22Rv1 (cell line): ENCODE measurements at regions not wholly inside any gene's neighbourhood (a gene's known extent, or its start where the extent isn't known, plus 50 kb on each side); places are given as distances from the start of the nearest gene placed in this dataset.

Experiments used
- H3K27ac ChIP-seq: fragments of 450-650 bp; 2 replicates; pipeline ENCODE4 v1.5.1; 2017
- CTCF ChIP-seq: fragments of 450-650 bp; IDR thresholded peaks from 2 replicates; pipeline ENCODE4 v1.5.1; 2017; ENCODE audit warnings: mild to moderate bottlenecking
- ZFX ChIP-seq: fragments of 450-650 bp; IDR thresholded peaks from 2 replicates; pipeline ENCODE4 v1.6.1; 2017; ENCODE audit warnings: antibody characterized with exemption, borderline replicate concordance

DNA sequence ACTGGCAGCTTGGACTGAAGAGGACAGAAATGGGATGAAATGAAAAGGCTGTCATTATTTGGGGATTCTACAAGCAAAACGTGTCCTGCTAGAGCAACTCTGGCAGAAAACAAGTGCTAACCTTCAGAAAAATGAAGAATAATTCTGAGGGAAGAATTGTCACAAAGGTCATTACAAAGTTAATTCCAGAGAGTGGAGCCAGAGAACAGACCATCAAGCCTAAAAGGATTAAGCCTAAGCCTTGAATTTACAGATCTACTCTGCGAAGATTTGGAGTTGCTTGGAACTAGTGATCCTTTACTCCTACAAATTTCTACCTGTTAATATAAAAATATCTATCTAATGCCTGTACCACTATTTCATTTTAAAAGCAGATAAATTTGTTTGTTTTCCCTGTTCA lies 1077.3 kb upstream of the CNTN5 start:
- no peak overlapping the region for H3K27ac ChIP-seq
- TF ChIP-seq ZFX (no peak), CTCF (no peak)

DNA sequence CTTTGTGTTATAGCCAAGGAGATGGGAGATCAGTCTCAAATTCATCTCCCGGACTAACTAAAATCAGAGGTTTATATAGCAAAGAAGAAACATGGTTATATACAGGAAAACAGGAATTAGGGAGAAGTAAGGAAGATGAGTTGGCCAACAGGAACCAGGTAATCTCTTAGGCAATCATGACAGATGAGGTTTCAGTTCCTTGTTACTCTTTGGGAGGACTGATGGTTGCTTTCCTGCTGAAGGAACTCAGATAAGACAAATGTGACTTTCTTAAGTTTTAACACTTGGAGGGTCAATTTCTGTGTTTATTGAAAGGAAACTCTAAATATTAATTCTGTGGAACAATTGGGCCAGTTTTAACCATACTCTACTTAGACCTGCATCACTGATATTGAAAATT lies 1072.0 kb upstream of the CNTN5 start:
- TF ChIP-seq ZFX (no peak), CTCF (no peak)
- H3K27ac ChIP-seq: no peak overlapping the region

GRCh38 chr11:97955595-97955994 lies 1065.2 kb upstream of the CNTN5 start:
- TF ChIP-seq CTCF (no peak), ZFX (no peak)

GRCh38 chr11:97956904-97957303 lies 1063.8 kb upstream of the CNTN5 start:
- no peak overlapping the region for H3K27ac ChIP-seq
- TF ChIP-seq ZFX (no peak), CTCF (no peak)

More at GRCh38 chr11:97955595-97955994, 1065.2 kb upstream of the CNTN5 start:
- no peak overlapping the region for H3K27ac ChIP-seq

- H3K27ac ChIP-seq: no peak overlapping the region
- TF ChIP-seq ZFX: no peak
- no peak for TF ChIP-seq CTCF
Measured at GRCh38 chr11:97961431-97961830, 1059.3 kb upstream of the CNTN5 start.

GRCh38 chr11:97962758-97963157 lies 1058.0 kb upstream of the CNTN5 start:
- H3K27ac ChIP-seq: no peak overlapping the region
- TF ChIP-seq CTCF (no peak), ZFX (no peak)

- no peak for TF ChIP-seq CTCF
- H3K27ac ChIP-seq: no peak overlapping the region
Measured at GRCh38 chr11:97963528-97964331, 1057.0 kb upstream of the CNTN5 start.
